ENCODE measurements at regions not wholly inside any gene's neighbourhood (a gene's known extent, or its start where the extent isn't known, plus 50 kb on each side); places are given as distances from the start of the nearest gene placed in this dataset.

- TF ChIP-seq, protein P1, sequence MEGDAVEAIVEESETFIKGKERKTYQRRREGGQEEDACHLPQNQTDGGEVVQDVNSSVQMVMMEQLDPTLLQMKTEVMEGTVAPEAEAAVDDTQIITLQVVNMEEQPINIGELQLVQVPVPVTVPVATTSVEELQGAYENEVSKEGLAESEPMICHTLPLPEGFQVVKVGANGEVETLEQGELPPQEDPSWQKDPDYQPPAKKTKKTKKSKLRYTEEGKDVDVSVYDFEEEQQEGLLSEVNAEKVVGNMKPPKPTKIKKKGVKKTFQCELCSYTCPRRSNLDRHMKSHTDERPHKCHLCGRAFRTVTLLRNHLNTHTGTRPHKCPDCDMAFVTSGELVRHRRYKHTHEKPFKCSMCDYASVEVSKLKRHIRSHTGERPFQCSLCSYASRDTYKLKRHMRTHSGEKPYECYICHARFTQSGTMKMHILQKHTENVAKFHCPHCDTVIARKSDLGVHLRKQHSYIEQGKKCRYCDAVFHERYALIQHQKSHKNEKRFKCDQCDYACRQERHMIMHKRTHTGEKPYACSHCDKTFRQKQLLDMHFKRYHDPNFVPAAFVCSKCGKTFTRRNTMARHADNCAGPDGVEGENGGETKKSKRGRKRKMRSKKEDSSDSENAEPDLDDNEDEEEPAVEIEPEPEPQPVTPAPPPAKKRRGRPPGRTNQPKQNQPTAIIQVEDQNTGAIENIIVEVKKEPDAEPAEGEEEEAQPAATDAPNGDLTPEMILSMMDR (IDR thresholded peaks at IDR 0.05; ENCODE audit: unreplicated experiment), result no peak
- Mint-ChIP-seq H3K27ac (ENCODE audit: unreplicated experiment) (peak overlapping the region; percentile 97), H3K9me3 (ENCODE audit: unreplicated experiment) (no peaks in the 10 kb centered on the region), H3K27me3 (ENCODE audit: unreplicated experiment) (peaks cover 10% of the 10 kb centered on the region), H3K36me3 (ENCODE audit: low read depth, unreplicated experiment) (peaks cover 30% of the 10 kb centered on the region), H3K4me3 (ENCODE audit: unreplicated experiment) (peak overlapping the region; percentile 42), H3K4me1 (ENCODE audit: unreplicated experiment) (peaks cover 60% of the 10 kb centered on the region)
- no peak for DNase-seq (ENCODE audit: low spot score)
Observed at GRCh38 chr9:127561491-127562278, 50.4 kb upstream of the STXBP1 start.
